ENCODE measurements at regions not wholly inside any gene's neighbourhood (a gene's known extent, or its start where the extent isn't known, plus 50 kb on each side); places are given as distances from the start of the nearest gene placed in this dataset.

DNA sequence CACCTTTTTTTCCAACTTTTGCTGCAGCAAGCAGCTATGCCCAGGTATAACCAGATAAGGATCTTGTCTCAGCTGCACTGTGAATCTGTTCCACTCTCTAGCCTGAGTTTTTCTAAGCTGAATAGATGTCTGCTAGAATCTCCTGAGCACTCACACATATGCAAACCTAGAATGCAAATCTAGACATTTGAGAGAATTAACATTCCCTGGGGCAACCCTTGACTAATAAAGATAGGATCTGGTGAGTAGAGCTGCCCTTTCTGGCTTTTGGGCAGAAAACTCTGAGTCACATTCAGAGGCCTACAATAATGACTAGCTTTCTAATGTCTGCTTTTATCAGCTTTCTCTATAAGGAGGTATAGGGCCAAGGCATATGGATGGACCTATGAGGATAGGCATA is 61.4 kb upstream of the BARHL2 start:
- DNase-seq = peak; percentile 81

DNA sequence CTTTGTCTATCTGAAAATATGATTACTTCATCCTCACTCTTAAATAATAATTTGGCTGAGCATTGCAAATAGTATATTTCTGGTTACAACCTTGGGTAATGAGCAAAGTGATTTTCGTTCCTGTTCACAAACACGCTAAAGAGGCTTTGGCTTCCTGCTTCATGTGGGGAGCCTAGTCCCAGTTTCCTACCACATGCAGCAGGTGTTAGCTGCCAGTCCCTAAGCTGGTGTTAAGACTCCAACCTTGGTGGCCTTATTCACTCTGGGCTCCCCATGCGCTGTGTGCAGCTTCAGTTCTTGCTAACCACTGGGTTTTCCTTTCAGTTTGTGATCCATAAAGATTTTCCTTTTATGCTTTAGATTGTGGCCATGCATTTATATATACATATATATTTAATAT is 56.7 kb upstream of the BARHL2 start:
- DNase-seq = no peak

DNA sequence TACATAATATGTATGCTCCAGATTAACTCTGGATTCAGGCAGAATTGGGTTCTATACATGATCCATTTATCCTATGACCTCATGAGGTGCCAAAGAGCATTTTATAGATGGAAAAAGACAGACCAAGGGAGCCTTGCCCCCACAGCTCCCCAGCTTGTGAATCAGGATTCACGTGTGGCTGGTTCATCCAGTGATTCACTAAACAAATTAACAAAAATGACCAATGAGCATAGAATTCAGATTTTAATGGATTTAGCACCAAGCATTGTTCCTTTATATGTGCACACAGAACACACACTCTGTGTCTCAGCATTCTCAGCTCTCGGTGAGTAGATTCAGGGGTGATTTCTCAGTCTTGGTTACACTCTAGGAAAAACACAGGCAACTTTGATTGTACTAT is 51.7 kb upstream of the BARHL2 start:
- DNase-seq = no peak

DNA sequence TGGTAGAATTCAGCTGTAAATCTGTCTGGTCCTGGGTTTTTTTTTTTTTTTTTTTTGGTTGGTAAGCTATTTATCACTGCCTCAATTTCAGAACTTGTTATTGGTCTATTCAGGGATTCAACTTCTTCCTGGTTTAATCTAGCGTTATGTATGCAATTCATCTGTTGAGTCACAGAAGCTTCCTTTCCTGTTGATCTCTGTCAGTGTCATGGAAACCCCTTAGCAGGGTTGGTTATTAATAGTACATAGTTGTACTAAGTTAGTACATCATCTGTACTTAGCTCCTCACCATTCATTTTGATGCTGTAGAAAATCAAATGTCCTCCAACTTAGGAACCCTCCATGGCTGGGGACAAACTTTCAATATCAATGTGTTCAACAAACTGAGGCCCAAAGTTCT is 51.0 kb upstream of the BARHL2 start:
- DNase-seq = no peak

Measured in NCI-H1048 (cell line).